ENCODE measurements at regions not wholly inside any gene's neighbourhood (a gene's known extent, or its start where the extent isn't known, plus 50 kb on each side); places are given as distances from the start of the nearest gene placed in this dataset.
A peak's percentile ranks its signal among the peaks of the same experiment; 100 is the strongest.

DNA sequence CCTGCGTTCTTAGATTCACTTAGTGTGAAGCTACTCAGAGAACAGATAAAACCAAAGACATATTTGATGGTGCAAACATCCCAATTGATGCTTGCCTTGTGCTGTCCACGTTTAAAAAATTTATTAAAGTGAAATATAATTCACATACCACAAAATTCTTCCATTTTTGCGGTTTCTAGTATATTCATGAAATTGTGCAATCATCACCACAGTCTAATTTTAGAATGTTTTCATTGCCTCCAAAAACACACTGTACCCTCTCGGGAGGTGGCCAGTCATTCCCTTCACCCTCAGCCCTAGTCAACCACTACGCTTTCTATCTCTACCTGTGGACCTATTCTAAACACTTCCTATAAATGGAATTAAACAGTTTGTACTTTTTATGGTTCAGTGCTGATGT is 1109.2 kb downstream of the FLRT2 start:
- Mint-ChIP-seq H3K36me3 (no peaks in the 10 kb centered on the region), H3K27me3 (no peaks in the 10 kb centered on the region), H3K9me3 (peaks cover 0 to 2% of the 10 kb centered on the region in 2 donors), H3K4me1 (no peaks in the 10 kb centered on the region), H3K27ac (no peak overlapping the region), H3K4me3 (no peak overlapping the region)
- ATAC-seq (replicated peaks) (no peak), DNase-seq (no peak)

- no peak overlapping the region for H3K4me3 Mint-ChIP-seq
- H3K36me3 Mint-ChIP-seq = no peaks in the 10 kb centered on the region
- H3K27ac Mint-ChIP-seq = no peak overlapping the region
- H3K9me3 Mint-ChIP-seq = no peaks in the 10 kb centered on the region
- no peaks in the 10 kb centered on the region for H3K27me3 Mint-ChIP-seq
- no peak for DNase-seq
- no peak for ATAC-seq (replicated peaks)
- peaks cover 0 to 2% of the 10 kb centered on the region in 2 donors for H3K4me1 Mint-ChIP-seq
Measured at GRCh38 chr14:86627080-86627479, 1097.1 kb downstream of the FLRT2 start.

- Mint-ChIP-seq H3K36me3 (no peaks in the 10 kb centered on the region), H3K4me1 (peaks cover 0 to 2% of the 10 kb centered on the region in 2 donors), H3K4me3 (no peak overlapping the region), H3K27me3 (no peaks in the 10 kb centered on the region), H3K9me3 (no peaks in the 10 kb centered on the region), H3K27ac (no peak overlapping the region)
- ATAC-seq (replicated peaks) = no peak
- DNase-seq = no peak
Measured at GRCh38 chr14:86626530-86626929, 1096.6 kb downstream of the FLRT2 start.

DNA sequence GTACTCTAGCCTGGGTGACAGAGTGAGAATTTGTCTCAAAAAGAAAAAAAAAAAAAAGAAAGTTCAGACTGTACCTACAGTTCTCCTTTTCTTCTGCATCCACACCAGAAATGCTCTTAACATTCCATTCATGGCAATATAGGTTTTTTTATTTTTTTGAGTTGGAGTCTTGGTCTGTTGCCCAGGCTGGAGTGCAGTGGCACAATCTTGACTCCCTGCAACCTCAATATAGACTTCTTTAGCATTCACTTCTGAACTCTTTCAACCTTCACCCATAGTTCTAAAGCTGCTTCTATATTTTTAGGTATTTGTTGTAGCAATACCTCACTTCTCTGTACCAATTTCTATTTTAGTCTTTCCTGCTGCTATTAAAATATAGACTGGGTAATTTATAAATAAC is 1095.7 kb downstream of the FLRT2 start:
- Mint-ChIP-seq H3K27me3 (no peaks in the 10 kb centered on the region), H3K27ac (no peak overlapping the region), H3K9me3 (no peaks in the 10 kb centered on the region), H3K4me3 (no peak overlapping the region), H3K36me3 (no peaks in the 10 kb centered on the region), H3K4me1 (peaks cover 0 to 2% of the 10 kb centered on the region in 2 donors)
- ATAC-seq (replicated peaks) (no peak), DNase-seq (no peak)

GRCh38 chr14:86619726-86620125 is 1089.8 kb downstream of the FLRT2 start:
- ATAC-seq (replicated peaks) (no peak), DNase-seq (no peak)
- H3K27ac Mint-ChIP-seq = no peak overlapping the region
- no peaks in the 10 kb centered on the region for H3K9me3 Mint-ChIP-seq
- H3K36me3 Mint-ChIP-seq = no peaks in the 10 kb centered on the region
- H3K4me1 Mint-ChIP-seq = peaks cover 2 to 5% of the 10 kb centered on the region in 2 donors
- no peak overlapping the region for H3K4me3 Mint-ChIP-seq
- no peaks in the 10 kb centered on the region for H3K27me3 Mint-ChIP-seq

DNA sequence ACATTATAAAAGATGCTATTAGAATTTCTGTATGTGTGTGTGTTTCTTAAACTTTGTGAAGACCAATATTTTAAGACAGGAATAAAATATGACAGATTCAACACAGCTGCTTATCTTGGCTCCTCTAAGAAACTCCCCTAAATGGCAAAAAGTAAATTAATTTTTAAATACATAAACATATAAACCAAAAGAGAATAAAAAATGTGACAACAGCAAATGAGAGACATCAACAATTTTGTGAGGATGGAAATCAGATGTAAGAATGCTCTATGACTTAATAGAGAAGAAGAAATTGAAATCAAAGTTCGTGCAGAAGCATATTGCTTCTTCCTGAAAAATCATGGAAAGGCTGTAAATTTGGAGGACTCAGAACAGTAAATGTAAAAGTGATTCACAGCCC is 1083.8 kb downstream of the FLRT2 start:
- Mint-ChIP-seq H3K4me3 (no peak overlapping the region), H3K27me3 (no peaks in the 10 kb centered on the region), H3K27ac (no peak overlapping the region), H3K36me3 (no peaks in the 10 kb centered on the region), H3K4me1 (peaks cover 0 to 5% of the 10 kb centered on the region in 2 donors), H3K9me3 (no peaks in the 10 kb centered on the region)
- DNase-seq (no peak), ATAC-seq (replicated peaks) (no peak)

- no peaks in the 10 kb centered on the region for H3K36me3 Mint-ChIP-seq
- H3K27me3 Mint-ChIP-seq = no peaks in the 10 kb centered on the region
- ATAC-seq (replicated peaks) (no peak), DNase-seq (no peak)
- H3K27ac Mint-ChIP-seq = no peak overlapping the region
- H3K4me3 Mint-ChIP-seq = no peak overlapping the region
- H3K4me1 Mint-ChIP-seq = peaks cover 0 to 5% of the 10 kb centered on the region in 2 donors
- H3K9me3 Mint-ChIP-seq = no peaks in the 10 kb centered on the region
Measured at GRCh38 chr14:86613126-86613525, 1083.2 kb downstream of the FLRT2 start.

GRCh38 chr14:86604561-86604960 is 1074.6 kb downstream of the FLRT2 start:
- Mint-ChIP-seq H3K4me1 (no peaks in the 10 kb centered on the region), H3K4me3 (no peak overlapping the region), H3K9me3 (peaks cover 0 to 6% of the 10 kb centered on the region in 2 donors), H3K27ac (no peak overlapping the region), H3K36me3 (no peaks in the 10 kb centered on the region), H3K27me3 (no peaks in the 10 kb centered on the region)
- ATAC-seq (replicated peaks) (no peak), DNase-seq (no peak)

DNA sequence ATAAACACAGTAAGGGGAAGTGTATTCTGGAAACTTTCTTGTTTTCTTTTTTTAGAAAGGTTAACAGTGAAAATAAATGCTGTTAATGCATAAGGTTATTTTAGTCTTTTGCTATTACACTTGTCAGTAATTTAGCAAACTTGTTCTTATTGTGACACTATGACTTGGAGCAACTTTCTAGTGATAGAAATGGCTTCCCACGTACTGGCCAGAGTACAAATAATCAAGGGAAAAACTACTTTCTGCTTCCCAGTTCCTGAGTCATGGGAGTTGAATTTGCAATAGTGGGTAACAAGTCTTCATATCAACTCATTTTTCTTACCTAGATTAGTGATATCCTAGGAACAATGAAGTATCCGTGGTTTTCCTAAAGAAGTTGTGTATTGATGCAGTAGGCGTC is 1072.3 kb downstream of the FLRT2 start:
- Mint-ChIP-seq H3K4me1 (no peaks in the 10 kb centered on the region), H3K4me3 (no peak overlapping the region), H3K36me3 (no peaks in the 10 kb centered on the region), H3K9me3 (peaks cover 0 to 6% of the 10 kb centered on the region in 2 donors), H3K27ac (no peak overlapping the region), H3K27me3 (no peaks in the 10 kb centered on the region)
- no peak for ATAC-seq (replicated peaks)
- DNase-seq = no peak

DNA sequence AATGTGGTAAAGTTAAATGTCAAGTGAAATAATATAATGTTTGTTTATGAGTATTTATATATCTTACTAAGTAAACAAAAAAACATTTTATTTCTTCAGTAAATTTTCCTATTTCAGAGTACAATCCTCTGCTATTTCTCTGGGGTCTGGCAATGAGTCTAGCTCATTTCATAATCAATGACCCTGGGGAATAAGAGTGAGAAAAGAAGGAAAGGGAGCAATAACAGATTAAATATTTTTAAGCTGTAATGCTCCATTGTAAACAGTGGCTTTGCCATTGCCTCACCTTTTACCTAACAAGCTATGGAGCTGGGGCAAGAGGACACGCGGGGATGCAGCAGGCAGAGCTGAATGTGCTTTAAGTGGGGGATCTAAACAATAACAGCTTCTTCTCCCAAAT is 1071.9 kb downstream of the FLRT2 start:
- ATAC-seq (replicated peaks) = no peak

DNA sequence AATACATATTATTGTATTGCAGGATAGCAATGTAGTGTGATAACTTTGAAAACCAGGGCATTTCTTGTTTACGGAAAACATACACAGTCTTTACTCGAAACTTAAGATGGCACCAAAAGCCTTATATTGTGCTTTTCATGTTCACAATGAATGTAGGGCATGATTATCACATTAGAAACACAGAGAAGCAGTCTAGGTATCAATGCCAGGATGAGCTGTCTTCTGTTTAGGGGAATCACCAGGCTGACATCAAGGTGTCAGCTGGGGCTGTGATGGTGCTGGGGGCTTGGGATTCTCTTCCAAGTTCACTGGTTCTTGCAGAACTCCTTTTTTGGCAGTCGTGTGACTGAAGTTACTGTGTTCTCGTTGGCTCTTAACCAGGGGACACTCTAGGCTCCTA is 1067.3 kb downstream of the FLRT2 start:
- H3K4me3 Mint-ChIP-seq = no peak overlapping the region
- ATAC-seq (replicated peaks) (no peak), DNase-seq (no peak)
- H3K27ac Mint-ChIP-seq = no peak overlapping the region
- H3K4me1 Mint-ChIP-seq = no peaks in the 10 kb centered on the region
- H3K27me3 Mint-ChIP-seq = no peaks in the 10 kb centered on the region
- no peaks in the 10 kb centered on the region for H3K36me3 Mint-ChIP-seq
- no peaks in the 10 kb centered on the region for H3K9me3 Mint-ChIP-seq

More for the DNA sequence above, 1071.9 kb downstream of the FLRT2 start:
- no peak overlapping the region for H3K27ac Mint-ChIP-seq
- no peaks in the 10 kb centered on the region for H3K27me3 Mint-ChIP-seq
- peaks cover 0 to 6% of the 10 kb centered on the region in 2 donors for H3K9me3 Mint-ChIP-seq
- no peaks in the 10 kb centered on the region for H3K4me1 Mint-ChIP-seq
- no peak overlapping the region for H3K4me3 Mint-ChIP-seq
- no peaks in the 10 kb centered on the region for H3K36me3 Mint-ChIP-seq
- no peak for DNase-seq

- ATAC-seq (replicated peaks) (peak in 1 of 2 donors; percentile 43), DNase-seq (no peak)
- Mint-ChIP-seq H3K4me3 (no peak overlapping the region), H3K4me1 (no peaks in the 10 kb centered on the region), H3K9me3 (no peaks in the 10 kb centered on the region), H3K36me3 (no peaks in the 10 kb centered on the region), H3K27me3 (no peaks in the 10 kb centered on the region), H3K27ac (no peak overlapping the region)
Measured at GRCh38 chr14:86596024-86596423, 1066.1 kb downstream of the FLRT2 start.

DNA sequence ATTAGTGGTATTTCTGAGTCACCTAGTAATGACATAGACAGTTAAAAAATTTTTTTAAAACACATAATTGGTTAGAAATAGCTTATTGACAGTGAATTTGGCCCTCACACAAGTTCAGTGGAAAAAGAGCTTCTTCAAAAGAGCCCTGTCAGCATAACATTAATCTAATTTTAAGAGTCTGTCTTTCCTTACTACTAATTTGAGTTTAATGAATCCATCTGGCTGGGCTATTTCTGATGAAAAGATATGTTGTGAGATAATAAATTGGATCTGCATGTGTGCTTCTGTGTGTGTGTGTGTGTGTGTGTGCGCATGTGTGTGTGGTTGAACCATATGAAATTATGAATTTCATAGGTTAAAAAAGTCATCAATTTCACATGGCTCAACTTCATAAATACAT is 1045.2 kb downstream of the FLRT2 start:
- Mint-ChIP-seq H3K9me3 (peaks cover 5 to 9% of the 10 kb centered on the region in 2 donors), H3K4me3 (no peak overlapping the region), H3K36me3 (peaks cover 0 to 3% of the 10 kb centered on the region in 2 donors), H3K27me3 (no peaks in the 10 kb centered on the region), H3K4me1 (no peaks in the 10 kb centered on the region), H3K27ac (no peak overlapping the region)
- ATAC-seq (replicated peaks) = no peak
- no peak for DNase-seq

DNA sequence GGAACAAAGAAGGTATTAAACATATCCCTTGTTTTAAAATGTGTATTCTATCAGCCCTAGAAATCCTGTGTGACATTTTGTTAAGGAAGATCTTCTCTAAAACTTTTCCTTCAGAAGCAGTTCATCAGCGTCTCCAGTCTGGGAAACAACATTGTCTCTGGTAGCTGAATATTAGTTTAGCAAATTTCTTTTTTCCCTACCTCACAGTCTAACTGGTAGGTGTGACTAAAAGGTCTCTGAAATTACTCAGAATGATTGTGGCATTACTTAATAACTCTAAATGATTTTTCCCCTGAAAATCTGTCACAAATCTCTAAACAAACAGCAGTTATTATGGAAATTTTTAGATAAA is 1044.8 kb downstream of the FLRT2 start:
- peaks cover 9 to 12% of the 10 kb centered on the region in 2 donors for H3K9me3 Mint-ChIP-seq
- DNase-seq (no peak), ATAC-seq (replicated peaks) (no peak)

GRCh38 chr14:86574051-86574777 is 1044.3 kb downstream of the FLRT2 start:
- no peaks in the 10 kb centered on the region for H3K27me3 Mint-ChIP-seq
- H3K9me3 Mint-ChIP-seq = peaks cover 10 to 14% of the 10 kb centered on the region in 2 donors
- peaks cover 0 to 3% of the 10 kb centered on the region in 2 donors for H3K36me3 Mint-ChIP-seq
- no peaks in the 10 kb centered on the region for H3K4me1 Mint-ChIP-seq
- DNase-seq (no peak), ATAC-seq (replicated peaks) (no peak)
- no peak overlapping the region for H3K4me3 Mint-ChIP-seq
- H3K27ac Mint-ChIP-seq = no peak overlapping the region

More for the DNA sequence above, 1044.8 kb downstream of the FLRT2 start:
- no peak overlapping the region for H3K27ac Mint-ChIP-seq
- no peaks in the 10 kb centered on the region for H3K4me1 Mint-ChIP-seq
- no peak overlapping the region for H3K4me3 Mint-ChIP-seq
- peaks cover 0 to 3% of the 10 kb centered on the region in 2 donors for H3K36me3 Mint-ChIP-seq
- no peaks in the 10 kb centered on the region for H3K27me3 Mint-ChIP-seq
